NB4 (cell line): ENCODE measurements at regions not wholly inside any gene's neighbourhood (a gene's known extent, or its start where the extent isn't known, plus 50 kb on each side); places are given as distances from the start of the nearest gene placed in this dataset.

ENCODE experiments used
- DNase-seq: peaks from one replicate; pipeline ENCODE4 v3.0.0; 2010; ENCODE audit warnings: low read depth
- H3K4me3 ChIP-seq: one replicate; pipeline ENCODE4 v1.5.1; 2011; ENCODE audit warnings: mild to moderate bottlenecking, low read depth, low read length, moderate library complexity
- CTCF ChIP-seq: IDR thresholded peaks from one replicate; pipeline ENCODE4 v1.5.1; 2012; ENCODE audit warnings: low read depth, low read length
- MAX ChIP-seq: IDR thresholded peaks from 2 replicates; pipeline ENCODE4 v1.6.1; 2011; ENCODE audit warnings: low read depth, low read length
- MYC ChIP-seq: IDR thresholded peaks from 2 replicates; pipeline ENCODE4 v1.6.1; 2011; ENCODE audit warnings: low read depth, low read length
- POLR2A ChIP-seq: IDR thresholded peaks from 2 replicates; pipeline ENCODE4 v1.6.1; 2011; ENCODE audit warnings: mild to moderate bottlenecking; ENCODE audit not compliant: insufficient read length; ENCODE audit errors: extremely low read depth

- H3K4me3 ChIP-seq, result no peak overlapping the region
- TF ChIP-seq CTCF (no peak), POLR2A (no peak), MYC (no peak), MAX (no peak)
- no peak for DNase-seq
Observed at GRCh38 chr2:60644951-60645350, 91.5 kb upstream of the BCL11A start.

- H3K4me3 ChIP-seq, result no peak overlapping the region
- no peak for DNase-seq
- TF ChIP-seq MAX, result no peak
- no peak for TF ChIP-seq CTCF
- TF ChIP-seq POLR2A, result no peak
- no peak for TF ChIP-seq MYC
Observed at GRCh38 chr2:60648191-60648590, 94.7 kb upstream of the BCL11A start.

- DNase-seq, result no peak
- H3K4me3 ChIP-seq, result no peak overlapping the region
- TF ChIP-seq MYC, result no peak
- no peak for TF ChIP-seq CTCF
- no peak for TF ChIP-seq POLR2A
- TF ChIP-seq MAX, result no peak
Observed at GRCh38 chr2:60649721-60650120, 96.3 kb upstream of the BCL11A start.

- TF ChIP-seq MYC (no peak), POLR2A (no peak), CTCF (no peak), MAX (no peak)
- no peak overlapping the region for H3K4me3 ChIP-seq
- DNase-seq, result no peak
Observed at GRCh38 chr2:60652832-60653340, 99.4 kb upstream of the BCL11A start.

GRCh38 chr2:60657673-60658072 is 98.4 kb upstream of the PAPOLG start:
- no peak for DNase-seq
- H3K4me3 ChIP-seq, result no peak overlapping the region
- TF ChIP-seq MYC (no peak), CTCF (no peak), POLR2A (no peak)

- no peak overlapping the region for H3K4me3 ChIP-seq
- no peak for TF ChIP-seq CTCF
- TF ChIP-seq POLR2A, result no peak
- TF ChIP-seq MAX, result no peak
- no peak for TF ChIP-seq MYC
- DNase-seq, result no peak
Observed at GRCh38 chr2:60659026-60659425, 97.0 kb upstream of the PAPOLG start.
